ENCODE measurements at regions not wholly inside any gene's neighbourhood (a gene's known extent, or its start where the extent isn't known, plus 50 kb on each side); places are given as distances from the start of the nearest gene placed in this dataset.

GRCh38 chr1:173424782-173425407 is 52.2 kb upstream of the PRDX6 start:
- no peak for TF ChIP-seq CTCF (IDR thresholded peaks at IDR 0.05; ENCODE audit: extremely low read depth, insufficient read depth, missing control alignments)
- DNase-seq (ENCODE audit: low spot score) = no peak
- in situ Hi-C loops (cut with MboI; ENCODE audit: low pct_unique_long_range_greater_than_20kb, low sequenced_read_pairs, unreplicated experiment) = loop anchor here (25.0 kb wide), 1 partner anchor 163 kb away; no protein-coding TSS in a partner anchor

- in situ Hi-C loops (cut with MboI; ENCODE audit: low pct_unique_long_range_greater_than_20kb, low sequenced_read_pairs, unreplicated experiment) = no loop called here
- no peak for DNase-seq (ENCODE audit: low spot score)
- TF ChIP-seq CTCF (IDR thresholded peaks at IDR 0.05; ENCODE audit: extremely low read depth, insufficient read depth, missing control alignments) = no peak
Measured at GRCh38 chr1:173426057-173426456, 51.1 kb upstream of the PRDX6 start.

GRCh38 chr1:173427146-173428054 is 49.7 kb upstream of the PRDX6 start:
- no peak for DNase-seq (ENCODE audit: low spot score)
- in situ Hi-C loops (cut with MboI; ENCODE audit: low pct_unique_long_range_greater_than_20kb, low sequenced_read_pairs, unreplicated experiment) = no loop called here

More at GRCh38 chr1:173427146-173428054, 49.7 kb upstream of the PRDX6 start:
- no peak for TF ChIP-seq CTCF (IDR thresholded peaks at IDR 0.05; ENCODE audit: extremely low read depth, insufficient read depth, missing control alignments)

Data from GM13977 (cell line).